ENCODE measurements at regions not wholly inside any gene's neighbourhood (a gene's known extent, or its start where the extent isn't known, plus 50 kb on each side); places are given as distances from the start of the nearest gene placed in this dataset.
A peak's percentile ranks its signal among the peaks of the same experiment; 100 is the strongest.
"Not testable (repeated sequence)": the region's sequence is repeated elsewhere in the genome, so short reads cannot be mapped to it uniquely, and the experiment has no call there.

GRCh38 chr3:170689893-170690660, 104.2 kb upstream of the SLC7A14 start:
- ChIA-PET CTCF (interaction anchor here (1.0 kb wide), 1 partner anchor 11 kb away, joined by 3 read pairs; no protein-coding TSS in a partner anchor), POLR2A (no interaction called here)
- TF ChIP-seq SP1 (IDR thresholded peaks at IDR 0.05) (no peak), L3MBTL2 (conservative IDR thresholded peaks at IDR 0.05) (no peak), ELF4 (IDR thresholded peaks at IDR 0.05) (no peak), FOXA1 (IDR thresholded peaks at IDR 0.05) (no peak), TARDBP (IDR thresholded peaks at IDR 0.05) (no peak), CTBP1 (IDR thresholded peaks at IDR 0.05; ENCODE audit: borderline replicate concordance) (no peak), ARNT (IDR thresholded peaks at IDR 0.05) (no peak), FOXM1 (IDR thresholded peaks at IDR 0.05; ENCODE audit: borderline replicate concordance) (no peak), SUZ12 (IDR thresholded peaks at IDR 0.05) (no peak)
- peak; percentile 78 for DNase-seq (ENCODE audit: extremely low spot score)

GRCh38 chr3:170689296-170689829, 103.5 kb upstream of the SLC7A14 start:
- no peak for TF ChIP-seq BHLHE40 (IDR thresholded peaks at IDR 0.05; ENCODE audit: borderline replicate concordance)
- TF ChIP-seq ARNT (IDR thresholded peaks at IDR 0.05) = no peak
- TF ChIP-seq TARDBP (IDR thresholded peaks at IDR 0.05) = no peak
- TF ChIP-seq NFRKB (IDR thresholded peaks at IDR 0.05) = no peak
- TF ChIP-seq ELF4 (IDR thresholded peaks at IDR 0.05) = no peak
- no peak for TF ChIP-seq CTBP1 (IDR thresholded peaks at IDR 0.05; ENCODE audit: borderline replicate concordance)
- no peak for TF ChIP-seq L3MBTL2 (conservative IDR thresholded peaks at IDR 0.05)
- TF ChIP-seq PKNOX1 (IDR thresholded peaks at IDR 0.05) = no peak
- TF ChIP-seq FOXA1 (IDR thresholded peaks at IDR 0.05) = no peak
- no peak for TF ChIP-seq FOXK2 (IDR thresholded peaks at IDR 0.05)
- TF ChIP-seq SUZ12 (IDR thresholded peaks at IDR 0.05) = no peak
- no peak for TF ChIP-seq SP1 (IDR thresholded peaks at IDR 0.05)
- no peak for TF ChIP-seq HDGF (IDR thresholded peaks at IDR 0.05; ENCODE audit: borderline replicate concordance)
- TF ChIP-seq LEF1 (IDR thresholded peaks at IDR 0.05; ENCODE audit: borderline replicate concordance) = no peak
- no peak for TF ChIP-seq ZNF384 (IDR thresholded peaks at IDR 0.05)
- TF ChIP-seq FOXM1 (IDR thresholded peaks at IDR 0.05; ENCODE audit: borderline replicate concordance) = no peak
- CTCF ChIA-PET = no interaction called here
- DNase-seq (ENCODE audit: extremely low spot score) = no peak
- POLR2A ChIA-PET = no interaction called here

GRCh38 chr3:170688222-170688621, 102.3 kb upstream of the SLC7A14 start:
- CTCF ChIA-PET; POLR2A ChIA-PET; DNase-seq (ENCODE audit: extremely low spot score): not testable (repeated sequence)

GRCh38 chr3:170680593-170680992, 94.7 kb upstream of the SLC7A14 start:
- ChIA-PET CTCF (no interaction called here), POLR2A (no interaction called here)
- DNase-seq (ENCODE audit: extremely low spot score) = no peak
- no peak for TF ChIP-seq CTBP1 (IDR thresholded peaks at IDR 0.05; ENCODE audit: borderline replicate concordance)
- no peak for TF ChIP-seq FOXA1 (IDR thresholded peaks at IDR 0.05)
- TF ChIP-seq SUZ12 (IDR thresholded peaks at IDR 0.05) = no peak
- TF ChIP-seq ARNT (IDR thresholded peaks at IDR 0.05) = no peak
- no peak for TF ChIP-seq LEF1 (IDR thresholded peaks at IDR 0.05; ENCODE audit: borderline replicate concordance)
- no peak for TF ChIP-seq NFRKB (IDR thresholded peaks at IDR 0.05)
- no peak for TF ChIP-seq FOXK2 (IDR thresholded peaks at IDR 0.05)
- TF ChIP-seq FOXM1 (IDR thresholded peaks at IDR 0.05; ENCODE audit: borderline replicate concordance) = no peak
- TF ChIP-seq TARDBP (IDR thresholded peaks at IDR 0.05) = no peak
- TF ChIP-seq PKNOX1 (IDR thresholded peaks at IDR 0.05) = no peak

- CTCF ChIA-PET = no interaction called here
- TF ChIP-seq BHLHE40 (IDR thresholded peaks at IDR 0.05; ENCODE audit: borderline replicate concordance) (no peak), FOXK2 (IDR thresholded peaks at IDR 0.05) (no peak), ARNT (IDR thresholded peaks at IDR 0.05) (no peak), SP1 (IDR thresholded peaks at IDR 0.05) (no peak)
- POLR2A ChIA-PET = no interaction called here
- no peak for DNase-seq (ENCODE audit: extremely low spot score)
Measured at GRCh38 chr3:170679190-170679589, 93.3 kb upstream of the SLC7A14 start.

GRCh38 chr3:170670504-170670903, 84.6 kb upstream of the SLC7A14 start:
- ChIA-PET CTCF (interaction anchor here (0.7 kb wide), 1 partner anchor 140 kb away, joined by 3 read pairs; no protein-coding TSS in a partner anchor), POLR2A (no interaction called here)
- no peak for DNase-seq (ENCODE audit: extremely low spot score)
- no peak for TF ChIP-seq ELF4 (IDR thresholded peaks at IDR 0.05)
- no peak for TF ChIP-seq FOXM1 (IDR thresholded peaks at IDR 0.05; ENCODE audit: borderline replicate concordance)
- TF ChIP-seq ZNF384 (IDR thresholded peaks at IDR 0.05) = no peak
- TF ChIP-seq BHLHE40 (IDR thresholded peaks at IDR 0.05; ENCODE audit: borderline replicate concordance) = no peak
- TF ChIP-seq TARDBP (IDR thresholded peaks at IDR 0.05) = no peak
- TF ChIP-seq ARNT (IDR thresholded peaks at IDR 0.05) = no peak
- TF ChIP-seq SP1 (IDR thresholded peaks at IDR 0.05) = no peak
- TF ChIP-seq HDGF (IDR thresholded peaks at IDR 0.05; ENCODE audit: borderline replicate concordance) = no peak
- no peak for TF ChIP-seq FOXK2 (IDR thresholded peaks at IDR 0.05)
- no peak for TF ChIP-seq LEF1 (IDR thresholded peaks at IDR 0.05; ENCODE audit: borderline replicate concordance)

- DNase-seq (ENCODE audit: extremely low spot score); POLR2A ChIA-PET; CTCF ChIA-PET: not testable (repeated sequence)
Measured at GRCh38 chr3:170662986-170663385, 77.1 kb upstream of the SLC7A14 start.

All from HEK293T (cell line).